ENCODE measurements at regions not wholly inside any gene's neighbourhood (a gene's known extent, or its start where the extent isn't known, plus 50 kb on each side); places are given as distances from the start of the nearest gene placed in this dataset.

DNA sequence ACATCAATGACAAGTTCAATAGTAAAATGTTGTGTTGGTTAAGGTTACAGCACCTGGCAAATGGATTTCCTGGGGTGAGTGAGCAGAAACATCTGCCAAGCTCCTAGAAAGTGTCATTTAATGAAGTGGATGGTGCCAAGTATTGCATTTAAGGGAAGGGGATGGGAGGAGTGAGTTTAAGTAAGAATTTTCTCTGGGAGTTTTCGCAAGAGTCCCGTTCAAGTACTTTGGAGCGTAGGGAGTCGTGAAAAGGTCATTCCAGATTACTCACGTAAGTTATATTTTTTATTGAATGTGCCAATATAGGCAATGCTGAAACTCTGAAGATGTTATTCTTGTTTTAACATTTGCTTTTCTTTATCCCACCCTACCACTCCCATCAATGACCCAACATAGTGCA lies 117.4 kb upstream of the RAB3GAP2 start:
- FAIRE-seq, result no peak
- DNase-seq (ENCODE audit: low read depth, low spot score), result no peak
- Histone ChIP-seq H3K9me3 (ENCODE audit: control insufficient read depth, low read depth, low read length) (no peaks in the 10 kb centered on the region), H3K9me1 (ENCODE audit: control insufficient read depth, extremely low read depth, insufficient read depth, low read length) (no peaks in the 10 kb centered on the region), H2AFZ (ENCODE audit: control insufficient read depth, low read length) (no peak overlapping the region), H4K20me1 (ENCODE audit: control insufficient read depth, extremely low read depth, insufficient read depth, low read length) (no peaks in the 10 kb centered on the region), H3K4me2 (ENCODE audit: control insufficient read depth, extremely low read depth, insufficient read depth, low read depth, low read length) (no peak overlapping the region), H3K27me3 (ENCODE audit: control insufficient read depth, extremely low read depth, insufficient read depth, low read length) (no peaks in the 10 kb centered on the region), H3K27ac (ENCODE audit: control insufficient read depth, insufficient read depth, low read length) (no peak overlapping the region), H3K4me3 (ENCODE audit: control insufficient read depth in 2 of 3, extremely low read depth in 1 of 3, insufficient read depth in 2 of 3, low read depth in 1 of 3, low read length in 3 of 3) (no peak overlapping the region), H3K4me1 (ENCODE audit: control insufficient read depth, extremely low read depth, insufficient read depth, low read length) (peaks cover 6% of the 10 kb centered on the region), H3K36me3 (ENCODE audit: control insufficient read depth in 2 of 2, extremely low read depth in 1 of 2, insufficient read depth in 2 of 2, low read length in 2 of 2) (no peaks in the 10 kb centered on the region), H3K79me2 (ENCODE audit: control insufficient read depth, insufficient read depth, low read length) (no peaks in the 10 kb centered on the region), H3K9ac (ENCODE audit: control insufficient read depth, extremely low read depth, insufficient read depth, low read length) (no peak overlapping the region)
- no peak for TF ChIP-seq EZH2 (IDR thresholded peaks at IDR 0.05; ENCODE audit: low read length)
- TF ChIP-seq, protein P1, sequence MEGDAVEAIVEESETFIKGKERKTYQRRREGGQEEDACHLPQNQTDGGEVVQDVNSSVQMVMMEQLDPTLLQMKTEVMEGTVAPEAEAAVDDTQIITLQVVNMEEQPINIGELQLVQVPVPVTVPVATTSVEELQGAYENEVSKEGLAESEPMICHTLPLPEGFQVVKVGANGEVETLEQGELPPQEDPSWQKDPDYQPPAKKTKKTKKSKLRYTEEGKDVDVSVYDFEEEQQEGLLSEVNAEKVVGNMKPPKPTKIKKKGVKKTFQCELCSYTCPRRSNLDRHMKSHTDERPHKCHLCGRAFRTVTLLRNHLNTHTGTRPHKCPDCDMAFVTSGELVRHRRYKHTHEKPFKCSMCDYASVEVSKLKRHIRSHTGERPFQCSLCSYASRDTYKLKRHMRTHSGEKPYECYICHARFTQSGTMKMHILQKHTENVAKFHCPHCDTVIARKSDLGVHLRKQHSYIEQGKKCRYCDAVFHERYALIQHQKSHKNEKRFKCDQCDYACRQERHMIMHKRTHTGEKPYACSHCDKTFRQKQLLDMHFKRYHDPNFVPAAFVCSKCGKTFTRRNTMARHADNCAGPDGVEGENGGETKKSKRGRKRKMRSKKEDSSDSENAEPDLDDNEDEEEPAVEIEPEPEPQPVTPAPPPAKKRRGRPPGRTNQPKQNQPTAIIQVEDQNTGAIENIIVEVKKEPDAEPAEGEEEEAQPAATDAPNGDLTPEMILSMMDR (optimal IDR thresholded peaks at IDR 0.05 in 1 of 3, IDR thresholded peaks at IDR 0.05 in 1 of 3, conservative IDR thresholded peaks at IDR 0.05 in 1 of 3; ENCODE audit: extremely low read depth in 1 of 3, insufficient read depth in 2 of 3, low read length in 3 of 3), result no peak
- dilution Hi-C loops (cut with MboI; ENCODE audit: extremely low pct_ligation_motif_present, low sequenced_read_pairs), result no loop called here

DNA sequence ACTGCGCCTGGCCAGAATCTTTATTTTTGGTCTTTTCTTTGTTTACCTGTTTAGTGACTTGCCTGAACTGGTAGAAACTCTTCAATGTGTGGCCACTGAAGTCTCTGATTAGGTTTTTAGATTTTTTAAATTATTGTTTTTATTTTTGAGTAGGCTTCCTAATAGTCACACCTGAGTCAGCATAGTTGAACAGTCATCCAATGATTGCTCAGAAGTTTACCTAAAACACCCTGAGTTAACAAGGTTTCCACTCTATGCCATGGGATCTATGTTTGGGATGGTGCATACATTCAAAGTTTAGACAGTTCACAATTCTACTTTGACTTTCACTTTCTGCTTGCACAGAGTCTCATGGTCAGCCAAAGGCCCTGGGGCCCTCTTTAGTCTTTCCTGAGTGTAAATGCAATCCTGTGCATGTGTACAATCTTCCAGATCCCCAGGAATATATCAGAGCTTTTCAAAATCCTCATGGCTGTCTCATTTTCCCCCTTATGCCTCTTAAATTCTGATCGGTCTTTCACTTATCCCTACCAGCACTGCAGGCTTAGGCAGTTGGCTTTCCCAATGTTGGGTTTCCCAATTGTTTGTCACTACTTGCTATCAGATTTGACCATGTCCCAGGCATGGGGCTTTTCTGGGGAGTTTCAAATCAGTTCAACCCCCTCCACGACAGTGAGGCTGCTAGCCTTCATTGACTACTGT lies 114.4 kb upstream of the RAB3GAP2 start:
- dilution Hi-C loops (cut with MboI; ENCODE audit: extremely low pct_ligation_motif_present, low sequenced_read_pairs), result no loop called here
- no peak for DNase-seq (ENCODE audit: low read depth, low spot score)
- no peak overlapping the region for H3K9ac ChIP-seq (ENCODE audit: control insufficient read depth, extremely low read depth, insufficient read depth, low read length)

More for the DNA sequence above, 114.4 kb upstream of the RAB3GAP2 start:
- Histone ChIP-seq H3K27ac (ENCODE audit: control insufficient read depth, insufficient read depth, low read length) (no peak overlapping the region), H3K36me3 (ENCODE audit: control insufficient read depth in 2 of 2, extremely low read depth in 1 of 2, insufficient read depth in 2 of 2, low read length in 2 of 2) (no peaks in the 10 kb centered on the region), H3K4me2 (ENCODE audit: control insufficient read depth, extremely low read depth, insufficient read depth, low read depth, low read length) (no peak overlapping the region), H3K79me2 (ENCODE audit: control insufficient read depth, insufficient read depth, low read length) (no peaks in the 10 kb centered on the region), H3K9me1 (ENCODE audit: control insufficient read depth, extremely low read depth, insufficient read depth, low read length) (no peaks in the 10 kb centered on the region), H3K4me1 (ENCODE audit: control insufficient read depth, extremely low read depth, insufficient read depth, low read length) (peaks cover 4% of the 10 kb centered on the region), H3K4me3 (ENCODE audit: control insufficient read depth in 2 of 3, extremely low read depth in 1 of 3, insufficient read depth in 2 of 3, low read depth in 1 of 3, low read length in 3 of 3) (no peak overlapping the region), H3K9me3 (ENCODE audit: control insufficient read depth, low read depth, low read length) (no peaks in the 10 kb centered on the region), H2AFZ (ENCODE audit: control insufficient read depth, low read length) (no peak overlapping the region), H4K20me1 (ENCODE audit: control insufficient read depth, extremely low read depth, insufficient read depth, low read length) (no peaks in the 10 kb centered on the region), H3K27me3 (ENCODE audit: control insufficient read depth, extremely low read depth, insufficient read depth, low read length) (no peaks in the 10 kb centered on the region)
- no peak for TF ChIP-seq EZH2 (IDR thresholded peaks at IDR 0.05; ENCODE audit: low read length)
- TF ChIP-seq, protein P1 (optimal IDR thresholded peaks at IDR 0.05 in 1 of 3, IDR thresholded peaks at IDR 0.05 in 1 of 3, conservative IDR thresholded peaks at IDR 0.05 in 1 of 3; ENCODE audit: extremely low read depth in 1 of 3, insufficient read depth in 2 of 3, low read length in 3 of 3), result no peak
- peak; percentile 20 for FAIRE-seq
